ENCODE measurements at regions not wholly inside any gene's neighbourhood (a gene's known extent, or its start where the extent isn't known, plus 50 kb on each side); places are given as distances from the start of the nearest gene placed in this dataset.

GRCh38 chr7:46809886-46810285 is 772.0 kb downstream of the TNS3 start:
- no peak overlapping the region for H3K27ac Mint-ChIP-seq (ENCODE audit: low read depth, unreplicated experiment)
- H3K4me3 Mint-ChIP-seq (ENCODE audit: unreplicated experiment) = no peak overlapping the region
- TF ChIP-seq CTCF (IDR thresholded peaks at IDR 0.05; ENCODE audit: unreplicated experiment) = no peak
- no peaks in the 10 kb centered on the region for H3K27me3 Mint-ChIP-seq (ENCODE audit: insufficient read depth, unreplicated experiment)
- ChIA-PET POLR2A (no interaction called here), CTCF (interaction anchor here (0.6 to 1.2 kb wide), 4 partner anchors 25 to 779 kb away, joined by 3 to 5 read pairs (median 4); no protein-coding TSS in a partner anchor)
- no peaks in the 10 kb centered on the region for H3K4me1 Mint-ChIP-seq (ENCODE audit: insufficient read depth, unreplicated experiment)
- H3K36me3 Mint-ChIP-seq (ENCODE audit: insufficient read depth, unreplicated experiment) = no peaks in the 10 kb centered on the region
- no peaks in the 10 kb centered on the region for H3K9me3 Mint-ChIP-seq (ENCODE audit: unreplicated experiment)
- no peak for DNase-seq (ENCODE audit: unreplicated experiment)
- intact Hi-C loops (cut with micrococcal nuclease) = no loop called here
- no TSS peak for BruUV-seq (replicated peaks)

- ChIA-PET POLR2A (interaction anchor here (1.0 kb wide), 1 partner anchor 19 kb away, joined by 3 read pairs; no protein-coding TSS in a partner anchor), CTCF (no interaction called here)
- DNase-seq (ENCODE audit: unreplicated experiment) = no peak
- H3K36me3 Mint-ChIP-seq (ENCODE audit: insufficient read depth, unreplicated experiment) = no peaks in the 10 kb centered on the region
- H3K9me3 Mint-ChIP-seq (ENCODE audit: unreplicated experiment) = no peaks in the 10 kb centered on the region
- intact Hi-C loops (cut with micrococcal nuclease) = no loop called here
- H3K27ac Mint-ChIP-seq (ENCODE audit: low read depth, unreplicated experiment) = no peak overlapping the region
- H3K4me1 Mint-ChIP-seq (ENCODE audit: insufficient read depth, unreplicated experiment) = no peaks in the 10 kb centered on the region
- no peak for TF ChIP-seq CTCF (IDR thresholded peaks at IDR 0.05; ENCODE audit: unreplicated experiment)
- no peak overlapping the region for H3K4me3 Mint-ChIP-seq (ENCODE audit: unreplicated experiment)
- H3K27me3 Mint-ChIP-seq (ENCODE audit: insufficient read depth, unreplicated experiment) = no peaks in the 10 kb centered on the region
- BruUV-seq (replicated peaks) = no TSS peak
Measured at GRCh38 chr7:46806856-46807255, 775.1 kb downstream of the TNS3 start.

GRCh38 chr7:46802479-46802878 is 779.4 kb downstream of the TNS3 start:
- Mint-ChIP-seq H3K9me3 (ENCODE audit: unreplicated experiment) (peaks cover 11% of the 10 kb centered on the region), H3K27me3 (ENCODE audit: insufficient read depth, unreplicated experiment) (no peaks in the 10 kb centered on the region), H3K4me3 (ENCODE audit: unreplicated experiment) (no peak overlapping the region), H3K27ac (ENCODE audit: low read depth, unreplicated experiment) (no peak overlapping the region), H3K36me3 (ENCODE audit: insufficient read depth, unreplicated experiment) (no peaks in the 10 kb centered on the region), H3K4me1 (ENCODE audit: insufficient read depth, unreplicated experiment) (no peaks in the 10 kb centered on the region)
- intact Hi-C loops (cut with micrococcal nuclease) = no loop called here
- no peak for TF ChIP-seq CTCF (IDR thresholded peaks at IDR 0.05; ENCODE audit: unreplicated experiment)
- ChIA-PET POLR2A (no interaction called here), CTCF (interaction anchor here (0.7 kb wide), 1 partner anchor 862 kb away, joined by 3 read pairs; no protein-coding TSS in a partner anchor)
- no peak for DNase-seq (ENCODE audit: unreplicated experiment)
- no TSS peak for BruUV-seq (replicated peaks)

- no peak overlapping the region for H3K27ac Mint-ChIP-seq (ENCODE audit: low read depth, unreplicated experiment)
Measured at GRCh38 chr7:46791188-46791587, 790.7 kb downstream of the TNS3 start.

More at GRCh38 chr7:46791188-46791587, 790.7 kb downstream of the TNS3 start:
- no peak for TF ChIP-seq CTCF (IDR thresholded peaks at IDR 0.05; ENCODE audit: unreplicated experiment)
- Mint-ChIP-seq H3K4me1 (ENCODE audit: insufficient read depth, unreplicated experiment) (peaks cover 9% of the 10 kb centered on the region), H3K9me3 (ENCODE audit: unreplicated experiment) (no peaks in the 10 kb centered on the region), H3K27me3 (ENCODE audit: insufficient read depth, unreplicated experiment) (no peaks in the 10 kb centered on the region), H3K36me3 (ENCODE audit: insufficient read depth, unreplicated experiment) (no peaks in the 10 kb centered on the region), H3K4me3 (ENCODE audit: unreplicated experiment) (no peak overlapping the region)
- CTCF ChIA-PET = interaction anchor here (0.6 to 0.7 kb wide), 2 partner anchors 45 to 394 kb away, joined by 3 to 4 read pairs; no protein-coding TSS in a partner anchor
- DNase-seq (ENCODE audit: unreplicated experiment) = no peak
- POLR2A ChIA-PET = no interaction called here
- intact Hi-C loops (cut with micrococcal nuclease) = no loop called here
- no TSS peak for BruUV-seq (replicated peaks)
